ENCODE measurements at regions not wholly inside any gene's neighbourhood (a gene's known extent, or its start where the extent isn't known, plus 50 kb on each side); places are given as distances from the start of the nearest gene placed in this dataset.
A peak's percentile ranks its signal among the peaks of the same experiment; 100 is the strongest.

DNA sequence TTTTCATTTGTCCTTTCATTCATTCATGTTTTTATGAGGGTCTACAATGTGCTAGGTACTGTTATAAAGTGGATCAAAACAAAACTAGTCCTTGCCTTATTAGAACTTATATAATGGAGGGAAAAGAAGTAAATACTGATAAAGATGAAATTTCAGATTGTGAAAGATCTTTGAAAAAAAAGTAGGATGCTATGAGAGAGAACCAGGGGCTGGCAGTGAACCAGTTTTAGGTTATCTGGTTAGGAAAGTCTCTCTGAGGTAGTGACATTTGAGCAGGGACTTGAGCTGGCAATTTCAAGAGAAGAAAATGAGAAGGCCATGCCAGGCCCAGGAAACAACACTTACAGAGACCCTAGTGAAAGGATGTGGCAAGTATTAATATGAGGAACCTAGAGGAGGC, 57.3 kb upstream of the E2F7 start:
- no peak for ATAC-seq
- intact Hi-C loops (cut with micrococcal nuclease), result loop anchor here (10.0 kb wide), 1 partner anchor 78 kb away; no protein-coding TSS in a partner anchor
- no peak for DNase-seq

- ATAC-seq, result peak; percentile 23
- no peak for DNase-seq
These were observed 56.9 kb upstream of the E2F7 start for GRCh38 chr12:77122236-77122635.

DNA sequence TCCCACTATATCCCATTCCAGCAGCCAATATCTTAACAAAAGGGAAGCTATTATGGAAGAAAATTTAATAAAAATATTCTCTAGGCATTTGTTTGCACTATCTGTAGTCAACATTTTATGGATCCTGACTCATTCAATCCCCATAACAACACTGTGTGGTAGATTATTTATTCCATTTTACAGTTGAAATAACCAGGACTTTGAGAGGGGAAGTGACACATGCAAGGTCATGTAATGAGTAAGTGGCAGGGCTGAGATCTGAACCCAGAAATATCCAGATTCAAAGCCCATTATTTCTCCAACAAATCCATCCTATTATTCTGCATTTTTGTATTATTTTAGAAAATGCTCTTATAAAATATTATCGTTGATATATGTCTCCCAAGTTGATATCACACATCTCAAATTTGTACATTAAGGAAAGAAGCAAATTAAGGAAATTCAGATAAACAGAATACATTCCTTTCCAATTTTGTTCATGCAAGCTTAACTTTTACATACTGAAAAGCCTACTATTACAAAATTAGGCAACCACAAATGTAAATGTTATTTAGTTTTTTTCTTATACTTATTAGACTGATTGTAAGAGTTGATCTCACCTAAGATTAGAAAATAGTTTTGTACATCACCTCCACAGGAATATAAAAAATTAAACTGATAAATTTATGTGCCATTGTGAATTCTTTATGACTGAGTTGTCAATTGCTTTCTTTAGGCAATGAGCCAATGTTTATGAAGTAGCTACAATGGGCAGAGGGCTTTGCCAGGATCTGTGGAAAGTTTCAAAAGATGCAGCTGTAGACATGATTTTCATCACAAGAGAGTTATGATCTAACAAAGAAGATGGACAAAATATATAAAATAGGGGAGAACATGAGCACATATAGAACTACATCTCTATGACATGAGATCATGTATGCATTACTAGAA, 55.1 kb upstream of the E2F7 start:
- no peak for ATAC-seq

More at GRCh38 chr12:77122236-77122635, 56.9 kb upstream of the E2F7 start:
- intact Hi-C loops (cut with micrococcal nuclease), result loop anchor here (10.0 kb wide), 1 partner anchor 77 kb away; no protein-coding TSS in a partner anchor

GRCh38 chr12:77118696-77119095, 53.3 kb upstream of the E2F7 start:
- intact Hi-C loops (cut with micrococcal nuclease), result no loop called here
- DNase-seq (no peak), ATAC-seq (no peak)

More for the DNA sequence above, 55.1 kb upstream of the E2F7 start:
- no peak for DNase-seq
- intact Hi-C loops (cut with micrococcal nuclease), result loop anchor here (10.0 kb wide), 1 partner anchor 76 kb away; no protein-coding TSS in a partner anchor

- ATAC-seq, result no peak
- intact Hi-C loops (cut with micrococcal nuclease), result no loop called here
- DNase-seq, result no peak
These were observed 50.9 kb upstream of the E2F7 start for GRCh38 chr12:77116277-77116676.

DNA sequence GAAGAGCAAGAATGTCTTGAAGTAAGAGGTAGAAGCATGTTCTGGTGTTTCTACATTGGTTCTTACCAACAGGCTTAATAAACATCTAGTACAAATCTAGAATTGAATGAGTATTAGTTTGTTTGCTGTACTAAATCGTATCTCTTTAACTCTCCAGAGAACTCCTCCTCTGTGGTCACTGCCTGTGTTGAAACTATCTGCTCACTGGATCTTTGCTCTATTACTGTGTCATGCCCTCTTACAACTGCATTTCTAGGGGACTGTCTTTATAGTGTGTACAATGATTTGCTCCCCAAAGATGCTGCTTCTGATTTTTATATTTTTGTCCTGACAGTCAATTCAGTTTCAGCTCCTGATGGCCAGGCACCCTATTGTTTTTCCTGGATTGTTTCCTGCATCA, 50.1 kb upstream of the E2F7 start:
- intact Hi-C loops (cut with micrococcal nuclease), result no loop called here
- DNase-seq (no peak), ATAC-seq (no peak)

Measured in left ventricle myocardium superior (tissue), 1 donor.